GM23338 (cell line): ENCODE measurements at regions not wholly inside any gene's neighbourhood (a gene's known extent, or its start where the extent isn't known, plus 50 kb on each side); places are given as distances from the start of the nearest gene placed in this dataset.

Source experiments
- ATAC-seq: fragments of 200-7000 bp; cut with Tn5 transposase; 3 replicates; pipeline ENCODE4 v1.9.1; 2020
- DNase-seq: peaks from one replicate; pipeline ENCODE4 v3.0.0-alpha.2; 2015; ENCODE audit warnings: low spot score
- H2AFZ ChIP-seq: fragments of 200-600 bp; sonication (generic); 2 replicates; pipeline ENCODE4 v1.8.0; 2016; ENCODE audit warnings: antibody characterized with exemption, mild to moderate bottlenecking, moderate library complexity
- H3F3A ChIP-seq: fragments of 200-600 bp; sonication (generic); replicated peaks from 2 replicates; pipeline ENCODE4 v1.8.0; 2017; ENCODE audit warnings: antibody characterized with exemption, mixed run types, low read depth
- H3K27ac ChIP-seq: fragments of 200-600 bp; sonication (generic); 2 replicates; pipeline ENCODE4 v1.6.1; 2016; ENCODE audit warnings: low read depth
- H3K27me3 ChIP-seq: fragments of 200-600 bp; sonication (generic); 2 replicates; pipeline ENCODE4 v1.8.0; 2016; ENCODE audit warnings: mild to moderate bottlenecking, mixed run types, moderate library complexity; ENCODE audit not compliant: insufficient read depth
- H3K36me3 ChIP-seq: fragments of 200-600 bp; sonication (generic); 2 replicates; pipeline ENCODE4 v1.8.0; 2016; ENCODE audit warnings: mild to moderate bottlenecking; ENCODE audit not compliant: insufficient read depth
- H3K4me1 ChIP-seq: fragments of 200-600 bp; sonication (generic); 2 replicates; pipeline ENCODE4 v1.8.0; 2016; ENCODE audit warnings: mild to moderate bottlenecking, moderate library complexity; ENCODE audit not compliant: insufficient read depth
- H3K4me2 ChIP-seq: fragments of 200-600 bp; sonication (generic); 2 replicates; pipeline ENCODE4 v1.7.1; 2017; ENCODE audit warnings: mixed run types
- H3K4me3 ChIP-seq: fragments of 200-600 bp; sonication (generic); 2 replicates; pipeline ENCODE4 v1.6.1; 2016; ENCODE audit warnings: mixed run types
- H3K79me2 ChIP-seq: fragments of 200-600 bp; sonication (generic); replicated peaks from 2 replicates; pipeline ENCODE4 v1.8.0; 2017; ENCODE audit warnings: mild to moderate bottlenecking; ENCODE audit not compliant: insufficient read depth
- H3K9me2 ChIP-seq: fragments of 200-600 bp; sonication (generic); 2 replicates; pipeline ENCODE4 v1.8.0; 2017; ENCODE audit not compliant: insufficient read depth
- H4K20me1 ChIP-seq: fragments of 200-600 bp; sonication (generic); replicated peaks from 2 replicates; pipeline ENCODE4 v1.8.0; 2017; ENCODE audit warnings: mild to moderate bottlenecking; ENCODE audit not compliant: insufficient read depth
- H3K27ac Mint-ChIP-seq: 2 replicates; pipeline ENCODE4 v1.8.0; 2020; ENCODE audit warnings: inconsistent platforms, mild to moderate bottlenecking, moderate library complexity, mixed read lengths
- H3K27me3 Mint-ChIP-seq: 3 replicates; pipeline ENCODE4 v1.8.0; 2022; ENCODE audit warnings: low read depth, mild to moderate bottlenecking, moderate library complexity, mixed read lengths, inconsistent platforms; ENCODE audit not compliant: insufficient read depth, poor library complexity
- H3K36me3 Mint-ChIP-seq: 3 replicates; pipeline ENCODE4 v1.8.0; 2021; ENCODE audit warnings: low read depth, mild to moderate bottlenecking, inconsistent platforms, moderate library complexity, mixed read lengths
- H3K4me1 Mint-ChIP-seq: 3 replicates; pipeline ENCODE4 v1.8.0; 2020; ENCODE audit warnings: mild to moderate bottlenecking, inconsistent platforms, mixed read lengths
- H3K4me3 Mint-ChIP-seq: 3 replicates; pipeline ENCODE4 v1.8.0; 2021; ENCODE audit warnings: moderate library complexity, mild to moderate bottlenecking, inconsistent platforms, mixed read lengths
- H3K9me3 Mint-ChIP-seq: 3 replicates; pipeline ENCODE4 v1.8.0; 2020; ENCODE audit warnings: moderate library complexity, mild to moderate bottlenecking, inconsistent platforms, mixed read lengths
- CREB1 ChIP-seq: fragments of 250-450 bp; sonication (Bioruptor Pico); IDR thresholded peaks from 2 replicates; pipeline ENCODE4 v1.5.0; 2020; ENCODE audit warnings: low read depth, mild to moderate bottlenecking, moderate library complexity
- CTCF ChIP-seq, 2 experiments: fragments of 200-600 bp in 1 of 2; sonication (generic) in 1 of 2; conservative IDR thresholded peaks; 2 replicates each; pipeline versions ENCODE4 v1.5.1 to v1.6.1; 2016 to 2017; ENCODE audit warnings: antibody characterized with exemption in 2 of 2, low read depth in 2 of 2, mild to moderate bottlenecking in 2 of 2, moderate library complexity in 1 of 2
- ETS1 ChIP-seq: IDR thresholded peaks from 2 replicates; pipeline ENCODE4 v1.6.1; 2016; ENCODE audit warnings: antibody characterized with exemption
- EZH2 ChIP-seq: fragments of 200-600 bp; sonication (generic); IDR thresholded peaks from one replicate; pipeline ENCODE4 v1.8.0; 2017; ENCODE audit warnings: antibody characterized with exemption, mild to moderate bottlenecking, low read depth; ENCODE audit not compliant: unreplicated experiment
- EZH2phosphoT487 ChIP-seq: fragments of 200-600 bp; sonication (generic); IDR thresholded peaks from one replicate; pipeline ENCODE4 v1.8.1; 2018; ENCODE audit warnings: antibody characterized with exemption; ENCODE audit not compliant: unreplicated experiment
- JUNB ChIP-seq: IDR thresholded peaks from one replicate; pipeline ENCODE4 v1.6.1; 2016; ENCODE audit warnings: antibody characterized with exemption; ENCODE audit not compliant: unreplicated experiment
- NANOG ChIP-seq: IDR thresholded peaks from 2 replicates; pipeline ENCODE4 v1.6.1; 2016; ENCODE audit warnings: antibody characterized with exemption, borderline replicate concordance
- POLR2AphosphoS5 ChIP-seq: IDR thresholded peaks from 2 replicates; pipeline ENCODE4 v1.6.1; 2016; ENCODE audit warnings: antibody characterized with exemption, low read depth
- STAT1 ChIP-seq: IDR thresholded peaks from one replicate; pipeline ENCODE4 v1.6.1; 2016; ENCODE audit warnings: antibody characterized with exemption; ENCODE audit not compliant: unreplicated experiment
- ZNF114 ChIP-seq: fragments of 250-450 bp; sonication (Bioruptor Pico); IDR thresholded peaks from 2 replicates; pipeline ENCODE4 v1.5.0; 2020; ENCODE audit warnings: mild to moderate bottlenecking, moderate library complexity
- ZNF331 ChIP-seq: fragments of 250-450 bp; sonication (Bioruptor Pico); IDR thresholded peaks from 2 replicates; pipeline ENCODE4 v1.5.0; 2020; ENCODE audit warnings: low read depth, mild to moderate bottlenecking, moderate library complexity
- TF ChIP-seq, protein P1 (sequence below): fragments of 250-450 bp; sonication (Bioruptor Pico); IDR thresholded peaks from 2 replicates; pipeline ENCODE4 v1.5.0; 2020; ENCODE audit warnings: mild to moderate bottlenecking, moderate library complexity

DNA sequence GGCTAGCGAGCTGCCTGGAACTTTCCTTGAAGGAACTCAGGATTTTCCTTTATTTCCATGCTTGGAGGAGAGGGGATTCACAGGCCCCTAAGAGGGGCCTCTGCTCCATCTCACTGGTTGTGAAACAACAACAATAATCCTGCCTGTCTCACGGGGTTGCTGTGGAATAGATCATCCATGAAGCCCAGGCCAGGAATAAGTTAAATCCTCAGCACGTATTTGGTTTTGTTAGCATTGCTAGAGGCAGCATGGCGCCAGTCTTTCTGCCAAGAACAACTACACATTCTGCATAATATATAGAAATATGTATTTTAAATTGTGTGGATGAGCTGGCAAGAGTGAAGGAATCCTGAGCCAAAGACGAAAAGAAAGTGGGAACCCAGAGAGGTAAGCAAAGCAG is 80.8 kb upstream of the L3MBTL4 start (continued):
- no peak for TF ChIP-seq CREB1 (CRISPR knock-in tag)
- TF ChIP-seq STAT1, result no peak
- no peak for TF ChIP-seq JUNB
- TF ChIP-seq ETS1, result no peak

DNA sequence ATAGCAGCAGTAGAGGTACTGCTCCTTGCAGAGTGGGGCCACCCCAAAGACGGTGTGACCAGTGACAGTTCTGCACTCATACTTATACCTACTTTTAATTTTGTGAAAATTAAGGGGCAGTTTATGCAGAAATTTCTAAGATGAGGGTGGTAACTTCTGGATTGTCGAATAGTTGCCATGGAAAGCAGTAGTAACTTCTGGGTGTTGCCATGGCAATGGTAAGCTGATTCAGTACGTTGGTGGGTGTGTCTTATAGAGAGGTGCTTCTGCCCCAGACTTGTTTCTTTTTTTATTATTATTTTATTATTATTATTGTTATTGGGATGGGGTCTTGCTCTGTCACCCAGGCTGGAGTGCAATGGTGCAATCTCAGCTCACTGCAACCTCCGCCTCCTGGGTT is 82.8 kb upstream of the L3MBTL4 start:
- ATAC-seq (no peak), DNase-seq (peak; percentile 5)
- Mint-ChIP-seq H3K27me3 (no peaks in the 10 kb centered on the region), H3K27ac (no peak overlapping the region), H3K9me3 (no peaks in the 10 kb centered on the region), H3K36me3 (no peaks in the 10 kb centered on the region), H3K4me3 (no peak overlapping the region), H3K4me1 (peaks cover 8% of the 10 kb centered on the region)
- no peaks in the 10 kb centered on the region for H3K36me3 ChIP-seq
- peaks cover 3% of the 10 kb centered on the region for H3K9me2 ChIP-seq
- H3F3A ChIP-seq, result no peaks in the 10 kb centered on the region
- no peak overlapping the region for H3K27ac ChIP-seq
- no peaks in the 10 kb centered on the region for H3K79me2 ChIP-seq
- H3K27me3 ChIP-seq, result no peaks in the 10 kb centered on the region
- no peak overlapping the region for H3K4me2 ChIP-seq
- H2AFZ ChIP-seq, result no peak overlapping the region
- H3K4me3 ChIP-seq, result no peak overlapping the region
- no peaks in the 10 kb centered on the region for H4K20me1 ChIP-seq
- H3K4me1 ChIP-seq, result peaks cover 9% of the 10 kb centered on the region
- TF ChIP-seq CTCF (conservative IDR thresholded peaks at IDR 0.05; ENCODE audit: low read depth in 2 of 2) (no peak), JUNB (no peak), NANOG (no peak), POLR2AphosphoS5 (no peak), ZNF114 (CRISPR knock-in tag) (no peak), EZH2 (no peak), EZH2phosphoT487 (no peak), ZNF331 (no peak), ETS1 (no peak), CREB1 (CRISPR knock-in tag) (no peak)
- TF ChIP-seq, protein P1, sequence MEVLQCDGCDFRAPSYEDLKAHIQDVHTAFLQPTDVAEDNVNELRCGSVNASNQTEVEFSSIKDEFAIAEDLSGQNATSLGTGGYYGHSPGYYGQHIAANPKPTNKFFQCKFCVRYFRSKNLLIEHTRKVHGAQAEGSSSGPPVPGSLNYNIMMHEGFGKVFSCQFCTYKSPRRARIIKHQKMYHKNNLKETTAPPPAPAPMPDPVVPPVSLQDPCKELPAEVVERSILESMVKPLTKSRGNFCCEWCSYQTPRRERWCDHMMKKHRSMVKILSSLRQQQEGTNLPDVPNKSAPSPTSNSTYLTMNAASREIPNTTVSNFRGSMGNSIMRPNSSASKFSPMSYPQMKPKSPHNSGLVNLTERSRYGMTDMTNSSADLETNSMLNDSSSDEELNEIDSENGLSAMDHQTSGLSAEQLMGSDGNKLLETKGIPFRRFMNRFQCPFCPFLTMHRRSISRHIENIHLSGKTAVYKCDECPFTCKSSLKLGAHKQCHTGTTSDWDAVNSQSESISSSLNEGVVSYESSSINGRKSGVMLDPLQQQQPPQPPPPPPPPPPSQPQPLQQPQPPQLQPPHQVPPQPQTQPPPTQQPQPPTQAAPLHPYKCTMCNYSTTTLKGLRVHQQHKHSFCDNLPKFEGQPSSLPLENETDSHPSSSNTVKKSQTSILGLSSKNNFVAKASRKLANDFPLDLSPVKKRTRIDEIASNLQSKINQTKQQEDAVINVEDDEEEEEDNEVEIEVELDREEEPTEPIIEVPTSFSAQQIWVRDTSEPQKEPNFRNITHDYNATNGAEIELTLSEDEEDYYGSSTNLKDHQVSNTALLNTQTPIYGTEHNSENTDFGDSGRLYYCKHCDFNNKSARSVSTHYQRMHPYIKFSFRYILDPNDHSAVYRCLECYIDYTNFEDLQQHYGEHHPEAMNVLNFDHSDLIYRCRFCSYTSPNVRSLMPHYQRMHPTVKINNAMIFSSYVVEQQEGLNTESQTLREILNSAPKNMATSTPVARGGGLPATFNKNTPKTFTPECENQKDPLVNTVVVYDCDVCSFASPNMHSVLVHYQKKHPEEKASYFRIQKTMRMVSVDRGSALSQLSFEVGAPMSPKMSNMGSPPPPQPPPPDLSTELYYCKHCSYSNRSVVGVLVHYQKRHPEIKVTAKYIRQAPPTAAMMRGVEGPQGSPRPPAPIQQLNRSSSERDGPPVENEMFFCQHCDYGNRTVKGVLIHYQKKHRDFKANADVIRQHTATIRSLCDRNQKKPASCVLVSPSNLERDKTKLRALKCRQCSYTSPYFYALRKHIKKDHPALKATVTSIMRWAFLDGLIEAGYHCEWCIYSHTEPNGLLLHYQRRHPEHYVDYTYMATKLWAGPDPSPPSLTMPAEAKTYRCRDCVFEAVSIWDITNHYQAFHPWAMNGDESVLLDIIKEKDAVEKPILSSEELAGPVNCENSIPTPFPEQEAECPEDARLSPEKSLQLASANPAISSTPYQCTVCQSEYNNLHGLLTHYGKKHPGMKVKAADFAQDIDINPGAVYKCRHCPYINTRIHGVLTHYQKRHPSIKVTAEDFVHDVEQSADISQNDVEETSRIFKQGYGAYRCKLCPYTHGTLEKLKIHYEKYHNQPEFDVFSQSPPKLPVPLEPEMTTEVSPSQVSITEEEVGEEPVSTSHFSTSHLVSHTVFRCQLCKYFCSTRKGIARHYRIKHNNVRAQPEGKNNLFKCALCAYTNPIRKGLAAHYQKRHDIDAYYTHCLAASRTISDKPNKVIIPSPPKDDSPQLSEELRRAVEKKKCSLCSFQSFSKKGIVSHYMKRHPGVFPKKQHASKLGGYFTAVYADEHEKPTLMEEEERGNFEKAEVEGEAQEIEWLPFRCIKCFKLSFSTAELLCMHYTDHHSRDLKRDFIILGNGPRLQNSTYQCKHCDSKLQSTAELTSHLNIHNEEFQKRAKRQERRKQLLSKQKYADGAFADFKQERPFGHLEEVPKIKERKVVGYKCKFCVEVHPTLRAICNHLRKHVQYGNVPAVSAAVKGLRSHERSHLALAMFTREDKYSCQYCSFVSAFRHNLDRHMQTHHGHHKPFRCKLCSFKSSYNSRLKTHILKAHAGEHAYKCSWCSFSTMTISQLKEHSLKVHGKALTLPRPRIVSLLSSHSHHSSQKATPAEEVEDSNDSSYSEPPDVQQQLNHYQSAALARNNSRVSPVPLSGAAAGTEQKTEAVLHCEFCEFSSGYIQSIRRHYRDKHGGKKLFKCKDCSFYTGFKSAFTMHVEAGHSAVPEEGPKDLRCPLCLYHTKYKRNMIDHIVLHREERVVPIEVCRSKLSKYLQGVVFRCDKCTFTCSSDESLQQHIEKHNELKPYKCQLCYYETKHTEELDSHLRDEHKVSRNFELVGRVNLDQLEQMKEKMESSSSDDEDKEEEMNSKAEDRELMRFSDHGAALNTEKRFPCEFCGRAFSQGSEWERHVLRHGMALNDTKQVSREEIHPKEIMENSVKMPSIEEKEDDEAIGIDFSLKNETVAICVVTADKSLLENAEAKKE (CRISPR knock-in tag), result no peak
